SK-N-SH treated with all-trans-retinoic acid at 6 μM for 48 hours (cell line): ENCODE measurements at regions not wholly inside any gene's neighbourhood (a gene's known extent, or its start where the extent isn't known, plus 50 kb on each side); places are given as distances from the start of the nearest gene placed in this dataset.

Experiments
- TCF4 ChIP-seq: fragments of 250-450 bp; sonication (Bioruptor Pico); IDR thresholded peaks from 2 replicates; pipeline ENCODE4 v1.8.0; 2021; ENCODE audit warnings: mild to moderate bottlenecking, moderate library complexity, borderline replicate concordance
- ZFP3 ChIP-seq: fragments of 250-450 bp; sonication (Bioruptor Pico); IDR thresholded peaks from 2 replicates; pipeline ENCODE4 v1.5.0; 2020; ENCODE audit warnings: mild to moderate bottlenecking, moderate library complexity
- ZFP30 ChIP-seq: fragments of 450-650 bp; formaldehyde crosslinking; IDR thresholded peaks from 2 replicates; pipeline ENCODE4 v1.5.0; 2022; ENCODE audit warnings: mild to moderate bottlenecking, moderate library complexity

- no peak for TF ChIP-seq TCF4 (CRISPR knock-in tag)
- TF ChIP-seq ZFP30: no peak
- TF ChIP-seq ZFP3: no peak
These were observed 342.2 kb upstream of the PKDCC start for GRCh38 chr2:41705634-41706033.
